ENCODE measurements at regions not wholly inside any gene's neighbourhood (a gene's known extent, or its start where the extent isn't known, plus 50 kb on each side); places are given as distances from the start of the nearest gene placed in this dataset.

DNA sequence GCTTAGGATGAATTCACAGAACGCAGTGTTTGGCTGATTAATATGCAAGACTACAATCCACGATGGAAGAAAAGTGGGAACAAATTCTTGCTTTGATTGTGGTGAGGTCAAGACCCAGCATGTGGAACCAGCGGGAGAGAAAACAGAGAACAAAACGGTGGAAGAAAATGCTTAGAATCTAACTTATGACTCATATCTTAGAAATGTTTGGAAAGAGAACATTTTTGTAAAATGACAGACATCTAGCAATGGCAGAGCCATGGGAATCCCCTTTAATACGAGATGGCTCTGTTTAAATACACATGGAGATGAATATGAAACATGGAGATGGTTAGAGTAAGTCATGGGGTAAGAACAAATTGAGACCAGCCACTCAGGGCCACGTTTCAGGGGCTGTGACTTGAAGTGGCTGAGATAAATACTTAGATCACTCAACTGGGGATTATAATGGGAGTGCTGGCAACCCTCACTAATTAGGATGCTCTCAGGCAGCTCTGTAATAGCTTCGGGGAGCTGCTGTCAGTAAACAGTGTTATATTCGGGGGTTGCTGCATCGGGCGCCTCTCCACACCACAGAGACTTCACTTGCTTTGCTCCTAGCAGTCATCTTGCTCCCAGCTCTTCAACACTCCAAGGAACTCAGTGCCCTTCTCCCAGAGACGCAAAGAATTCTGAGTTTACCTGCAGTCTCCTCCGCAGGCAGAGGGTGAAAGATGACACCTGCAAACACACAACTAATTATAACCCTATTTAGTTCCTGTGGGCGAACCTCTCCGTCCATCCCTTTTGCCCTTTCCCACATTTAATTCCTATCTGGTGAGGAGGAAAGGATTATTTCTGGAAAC, 68.0 kb upstream of the ONECUT1 start:
- no peak overlapping the region for H3K27ac ChIP-seq (ENCODE audit: low read depth in 1 of 2, low read length in 2 of 2)
- Mint-ChIP-seq H3K36me3 (no peaks in the 10 kb centered on the region), H3K27me3 (ENCODE audit: low read depth in 3 of 3) (peaks cover 0 to 5% (median 4%) of the 10 kb centered on the region in 3 donors), H3K27ac (no peak overlapping the region), H3K4me3 (no peak overlapping the region), H3K9me3 (peaks cover 0 to 6% (median 0%) of the 10 kb centered on the region in 7 donors), H3K4me1 (no peaks in the 10 kb centered on the region)
- H2AFZ ChIP-seq (ENCODE audit: insufficient read depth, low read depth, low read length, poor library complexity, severe bottlenecking) = no peak overlapping the region
- no peaks in the 10 kb centered on the region for H3K36me3 ChIP-seq (replicated peaks in 1 of 2; ENCODE audit: control insufficient read depth in 1 of 2, insufficient read depth in 2 of 2, low read length in 2 of 2)
- DNase-seq = no peak
- H3K9ac ChIP-seq (ENCODE audit: insufficient read depth, low read length, poor library complexity, severe bottlenecking) = no peak overlapping the region
- WGBS (ENCODE audit: insufficient coverage) = 67% methylated on average over 8 of the region's 14 CpGs
- no peaks in the 10 kb centered on the region for H3K4me1 ChIP-seq (ENCODE audit: control insufficient read depth in 1 of 2, insufficient read depth in 2 of 2, low read length in 2 of 2)
- H3K9me3 ChIP-seq (replicated peaks in 1 of 2; ENCODE audit: control insufficient read depth in 1 of 2, insufficient read depth in 1 of 2, low read length in 2 of 2) = no peaks in the 10 kb centered on the region
- intact Hi-C loops (cut with micrococcal nuclease) = no loop called here
- TF ChIP-seq, protein P1, sequence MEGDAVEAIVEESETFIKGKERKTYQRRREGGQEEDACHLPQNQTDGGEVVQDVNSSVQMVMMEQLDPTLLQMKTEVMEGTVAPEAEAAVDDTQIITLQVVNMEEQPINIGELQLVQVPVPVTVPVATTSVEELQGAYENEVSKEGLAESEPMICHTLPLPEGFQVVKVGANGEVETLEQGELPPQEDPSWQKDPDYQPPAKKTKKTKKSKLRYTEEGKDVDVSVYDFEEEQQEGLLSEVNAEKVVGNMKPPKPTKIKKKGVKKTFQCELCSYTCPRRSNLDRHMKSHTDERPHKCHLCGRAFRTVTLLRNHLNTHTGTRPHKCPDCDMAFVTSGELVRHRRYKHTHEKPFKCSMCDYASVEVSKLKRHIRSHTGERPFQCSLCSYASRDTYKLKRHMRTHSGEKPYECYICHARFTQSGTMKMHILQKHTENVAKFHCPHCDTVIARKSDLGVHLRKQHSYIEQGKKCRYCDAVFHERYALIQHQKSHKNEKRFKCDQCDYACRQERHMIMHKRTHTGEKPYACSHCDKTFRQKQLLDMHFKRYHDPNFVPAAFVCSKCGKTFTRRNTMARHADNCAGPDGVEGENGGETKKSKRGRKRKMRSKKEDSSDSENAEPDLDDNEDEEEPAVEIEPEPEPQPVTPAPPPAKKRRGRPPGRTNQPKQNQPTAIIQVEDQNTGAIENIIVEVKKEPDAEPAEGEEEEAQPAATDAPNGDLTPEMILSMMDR (IDR thresholded peaks at IDR 0.05) = no peak
- H3K4me3 ChIP-seq (replicated peaks in 1 of 3; ENCODE audit: low read depth in 2 of 3, low read length in 3 of 3) = no peak overlapping the region
- no peaks in the 10 kb centered on the region for H3K79me2 ChIP-seq (ENCODE audit: insufficient read depth, low read length)
- H3K4me2 ChIP-seq (replicated peaks; ENCODE audit: extremely low read depth, low read length, poor library complexity, severe bottlenecking) = no peak overlapping the region
- no peaks in the 10 kb centered on the region for H4K20me1 ChIP-seq (ENCODE audit: insufficient read depth, low read length)
- no peaks in the 10 kb centered on the region for H3K27me3 ChIP-seq (ENCODE audit: control insufficient read depth in 2 of 2, insufficient read depth in 2 of 2, low read length in 2 of 2)

DNA sequence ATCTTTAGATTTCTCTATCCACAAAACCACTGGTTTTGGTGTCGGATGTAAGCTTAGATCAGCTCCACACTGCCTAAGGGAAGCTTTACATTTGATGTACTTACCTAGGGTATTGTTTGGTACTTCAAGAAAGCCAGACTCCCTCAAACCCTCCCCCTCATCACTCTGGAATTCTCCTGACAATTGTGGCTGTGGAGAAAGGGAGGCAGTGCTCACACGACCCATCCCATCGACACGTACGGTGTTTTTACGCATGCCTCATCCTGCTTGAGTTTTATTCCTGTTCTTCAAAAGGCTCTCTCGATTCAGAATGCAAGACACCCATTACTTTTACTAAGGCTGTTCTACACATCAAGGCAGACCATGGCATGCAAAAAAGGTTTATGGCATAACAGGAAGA, 67.3 kb upstream of the ONECUT1 start:
- no peak overlapping the region for H3K4me3 ChIP-seq (replicated peaks in 1 of 3; ENCODE audit: low read depth in 2 of 3, low read length in 3 of 3)
- Mint-ChIP-seq H3K27ac (no peak overlapping the region), H3K27me3 (ENCODE audit: low read depth in 3 of 3) (peaks cover 0 to 5% (median 3%) of the 10 kb centered on the region in 3 donors), H3K36me3 (no peaks in the 10 kb centered on the region), H3K4me1 (no peaks in the 10 kb centered on the region), H3K4me3 (no peak overlapping the region), H3K9me3 (peaks cover 0 to 6% (median 0%) of the 10 kb centered on the region in 7 donors)
- no peaks in the 10 kb centered on the region for H3K36me3 ChIP-seq (replicated peaks in 1 of 2; ENCODE audit: control insufficient read depth in 1 of 2, insufficient read depth in 2 of 2, low read length in 2 of 2)
- no peaks in the 10 kb centered on the region for H4K20me1 ChIP-seq (ENCODE audit: insufficient read depth, low read length)
- intact Hi-C loops (cut with micrococcal nuclease) = no loop called here
- H3K27me3 ChIP-seq (ENCODE audit: control insufficient read depth in 2 of 2, insufficient read depth in 2 of 2, low read length in 2 of 2) = no peaks in the 10 kb centered on the region
- no peaks in the 10 kb centered on the region for H3K4me1 ChIP-seq (ENCODE audit: control insufficient read depth in 1 of 2, insufficient read depth in 2 of 2, low read length in 2 of 2)
- H3K27ac ChIP-seq (ENCODE audit: low read depth in 1 of 2, low read length in 2 of 2) = no peak overlapping the region
- no peaks in the 10 kb centered on the region for H3K79me2 ChIP-seq (ENCODE audit: insufficient read depth, low read length)
- WGBS (ENCODE audit: insufficient coverage) = 58% methylated on average over 6 of the region's 7 CpGs
- TF ChIP-seq, protein P1 (IDR thresholded peaks at IDR 0.05) = no peak
- H3K4me2 ChIP-seq (replicated peaks; ENCODE audit: extremely low read depth, low read length, poor library complexity, severe bottlenecking) = no peak overlapping the region
- no peak for DNase-seq
- no peak overlapping the region for H3K9ac ChIP-seq (ENCODE audit: insufficient read depth, low read length, poor library complexity, severe bottlenecking)
- no peak overlapping the region for H2AFZ ChIP-seq (ENCODE audit: insufficient read depth, low read depth, low read length, poor library complexity, severe bottlenecking)
- H3K9me3 ChIP-seq (replicated peaks in 1 of 2; ENCODE audit: control insufficient read depth in 1 of 2, insufficient read depth in 1 of 2, low read length in 2 of 2) = no peaks in the 10 kb centered on the region

Measured in CD14-positive monocyte (primary cell).